ENCODE measurements at regions not wholly inside any gene's neighbourhood (a gene's known extent, or its start where the extent isn't known, plus 50 kb on each side); places are given as distances from the start of the nearest gene placed in this dataset.

DNA sequence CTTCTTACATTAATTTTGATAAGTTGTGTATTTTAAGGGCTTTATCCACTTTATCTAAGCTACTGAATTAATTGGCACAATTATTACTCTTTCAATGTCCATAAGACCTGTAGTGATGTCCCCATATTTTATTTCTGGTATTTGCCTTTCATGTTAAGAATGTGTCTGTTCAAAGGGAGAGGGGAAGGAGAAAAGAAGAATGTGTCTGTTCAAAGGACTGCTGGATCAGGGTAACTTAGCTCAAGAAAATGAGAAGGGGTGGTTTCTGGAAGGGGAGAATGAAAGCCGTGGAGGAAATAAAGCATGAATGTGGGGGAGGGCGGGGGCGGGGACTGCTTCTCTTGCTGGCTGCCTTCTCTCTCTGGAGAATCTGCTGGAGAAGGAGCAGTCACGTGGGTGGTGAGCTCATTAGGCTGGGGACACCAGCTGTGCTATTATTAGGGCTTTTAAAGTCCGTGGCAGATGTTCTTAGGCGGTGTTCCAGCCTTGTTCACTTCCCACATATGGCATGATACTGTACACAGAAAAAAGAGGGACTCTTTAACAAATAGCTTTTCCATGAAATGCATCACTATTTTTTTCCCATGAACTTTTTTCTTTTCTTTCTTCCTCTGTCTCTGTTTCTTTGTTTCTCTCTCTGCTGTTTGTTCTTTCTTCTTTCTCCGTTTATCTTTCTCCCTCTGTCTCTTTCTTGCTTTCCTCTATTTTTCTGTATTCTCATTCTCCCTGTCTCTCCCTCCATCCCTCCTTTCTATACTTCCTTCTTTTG lies 63.7 kb upstream of the ULK4 start:
- no peaks in the 10 kb centered on the region for H3K27me3 ChIP-seq (ENCODE audit: insufficient read depth)
- Mint-ChIP-seq H3K4me1 (peaks cover 55% of the 10 kb centered on the region), H3K4me3 (peak overlapping the region; percentile 61), H3K27me3 (ENCODE audit: insufficient read depth, low read depth, poor library complexity) (peaks cover 12% of the 10 kb centered on the region), H3K36me3 (ENCODE audit: low read depth) (0 out of 3 replicates have a peak, but pooled peaks cover 8% of the 10 kb centered on the region), H3K9me3 (peaks cover 7% of the 10 kb centered on the region; the same call in 2 of the 3 replicates), H3K27ac (peak overlapping the region; percentile 96)
- H3K27ac ChIP-seq (ENCODE audit: low read depth), result peak overlapping the region; percentile 96
- TF ChIP-seq, protein P1, sequence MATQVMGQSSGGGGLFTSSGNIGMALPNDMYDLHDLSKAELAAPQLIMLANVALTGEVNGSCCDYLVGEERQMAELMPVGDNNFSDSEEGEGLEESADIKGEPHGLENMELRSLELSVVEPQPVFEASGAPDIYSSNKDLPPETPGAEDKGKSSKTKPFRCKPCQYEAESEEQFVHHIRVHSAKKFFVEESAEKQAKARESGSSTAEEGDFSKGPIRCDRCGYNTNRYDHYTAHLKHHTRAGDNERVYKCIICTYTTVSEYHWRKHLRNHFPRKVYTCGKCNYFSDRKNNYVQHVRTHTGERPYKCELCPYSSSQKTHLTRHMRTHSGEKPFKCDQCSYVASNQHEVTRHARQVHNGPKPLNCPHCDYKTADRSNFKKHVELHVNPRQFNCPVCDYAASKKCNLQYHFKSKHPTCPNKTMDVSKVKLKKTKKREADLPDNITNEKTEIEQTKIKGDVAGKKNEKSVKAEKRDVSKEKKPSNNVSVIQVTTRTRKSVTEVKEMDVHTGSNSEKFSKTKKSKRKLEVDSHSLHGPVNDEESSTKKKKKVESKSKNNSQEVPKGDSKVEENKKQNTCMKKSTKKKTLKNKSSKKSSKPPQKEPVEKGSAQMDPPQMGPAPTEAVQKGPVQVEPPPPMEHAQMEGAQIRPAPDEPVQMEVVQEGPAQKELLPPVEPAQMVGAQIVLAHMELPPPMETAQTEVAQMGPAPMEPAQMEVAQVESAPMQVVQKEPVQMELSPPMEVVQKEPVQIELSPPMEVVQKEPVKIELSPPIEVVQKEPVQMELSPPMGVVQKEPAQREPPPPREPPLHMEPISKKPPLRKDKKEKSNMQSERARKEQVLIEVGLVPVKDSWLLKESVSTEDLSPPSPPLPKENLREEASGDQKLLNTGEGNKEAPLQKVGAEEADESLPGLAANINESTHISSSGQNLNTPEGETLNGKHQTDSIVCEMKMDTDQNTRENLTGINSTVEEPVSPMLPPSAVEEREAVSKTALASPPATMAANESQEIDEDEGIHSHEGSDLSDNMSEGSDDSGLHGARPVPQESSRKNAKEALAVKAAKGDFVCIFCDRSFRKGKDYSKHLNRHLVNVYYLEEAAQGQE (IDR thresholded peaks at IDR 0.05; ENCODE audit: unreplicated experiment), result no peak
- TF ChIP-seq CREB1 (CRISPR knock-in tag; IDR thresholded peaks at IDR 0.05; ENCODE audit: low read depth), result peak; percentile 71
- H3K9me2 ChIP-seq (ENCODE audit: insufficient read depth), result no peaks in the 10 kb centered on the region
- peaks cover 42% of the 10 kb centered on the region for H3K4me1 ChIP-seq (ENCODE audit: insufficient read depth)
- peak overlapping the region; percentile 41 for H3K4me3 ChIP-seq
- H3F3A ChIP-seq (replicated peaks; ENCODE audit: low read depth), result no peaks in the 10 kb centered on the region
- ATAC-seq (peak; percentile 82), DNase-seq (ENCODE audit: low spot score) (peak; percentile 96)
- H2AFZ ChIP-seq, result no peak overlapping the region
- peak overlapping the region; percentile 55 for H3K4me2 ChIP-seq
- H4K20me1 ChIP-seq (replicated peaks; ENCODE audit: insufficient read depth), result no peaks in the 10 kb centered on the region
- H3K79me2 ChIP-seq (replicated peaks; ENCODE audit: insufficient read depth), result peaks cover 68% of the 10 kb centered on the region
- H3K36me3 ChIP-seq (ENCODE audit: insufficient read depth), result no peaks in the 10 kb centered on the region

DNA sequence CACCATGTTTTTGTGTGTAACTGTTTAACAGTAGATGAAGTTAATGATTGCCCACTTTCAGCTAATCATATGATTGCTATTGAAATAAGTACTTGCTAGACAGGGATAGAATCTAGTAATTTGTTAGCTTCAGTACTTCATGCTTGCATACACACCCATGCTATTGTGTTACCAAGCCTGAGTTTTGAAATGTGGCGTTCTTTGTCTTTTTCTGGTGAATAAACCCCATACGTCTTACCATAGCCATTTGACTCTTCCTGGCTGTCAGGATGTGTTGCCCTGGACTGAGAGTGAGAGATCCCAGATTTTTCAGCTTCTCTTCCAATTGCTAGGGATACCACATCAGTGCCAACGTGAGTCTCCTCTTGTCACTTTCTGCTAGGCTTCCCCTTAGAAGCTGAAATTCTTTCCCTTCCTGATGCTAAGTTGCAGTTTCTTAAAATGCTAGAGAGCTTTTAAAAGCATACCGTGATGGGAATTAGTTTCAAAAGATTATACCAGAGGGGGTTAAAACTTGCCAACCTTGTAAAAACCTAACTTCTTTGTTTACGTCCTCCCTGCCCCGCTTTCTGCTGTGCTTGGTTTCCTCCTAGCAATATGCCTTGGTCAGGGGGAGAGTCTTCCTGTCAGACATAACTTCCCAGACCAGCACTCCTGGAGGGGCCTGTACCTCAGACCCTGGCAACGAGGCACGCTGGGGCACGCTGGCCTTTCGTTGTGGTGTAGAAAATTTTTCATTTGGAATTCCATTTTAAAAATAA lies 62.9 kb upstream of the ULK4 start:
- Histone ChIP-seq H3F3A (replicated peaks; ENCODE audit: low read depth) (no peaks in the 10 kb centered on the region), H3K4me2 (peak overlapping the region; percentile 55), H3K27ac (ENCODE audit: low read depth) (peak overlapping the region; percentile 95), H3K27me3 (ENCODE audit: insufficient read depth) (no peaks in the 10 kb centered on the region), H3K4me1 (ENCODE audit: insufficient read depth) (peaks cover 42% of the 10 kb centered on the region), H3K36me3 (ENCODE audit: insufficient read depth) (no peaks in the 10 kb centered on the region), H3K4me3 (peak overlapping the region; percentile 41), H3K9me2 (ENCODE audit: insufficient read depth) (no peaks in the 10 kb centered on the region), H2AFZ (no peak overlapping the region), H3K79me2 (replicated peaks; ENCODE audit: insufficient read depth) (peaks cover 76% of the 10 kb centered on the region), H4K20me1 (replicated peaks; ENCODE audit: insufficient read depth) (no peaks in the 10 kb centered on the region)
- peak overlapping the region; percentile 91 for H3K27ac Mint-ChIP-seq
- H3K36me3 Mint-ChIP-seq (ENCODE audit: low read depth), result 0 out of 3 replicates have a peak, but pooled peaks cover 8% of the 10 kb centered on the region
- H3K9me3 Mint-ChIP-seq, result peaks cover 7% of the 10 kb centered on the region; the same call in 2 of the 3 replicates
- ATAC-seq (peak; percentile 76), DNase-seq (ENCODE audit: low spot score) (peak; percentile 50)
- peak overlapping the region; percentile 61; the same call in 1 of the 3 replicates for H3K4me3 Mint-ChIP-seq
- H3K4me1 Mint-ChIP-seq, result peaks cover 61% of the 10 kb centered on the region
- H3K27me3 Mint-ChIP-seq (ENCODE audit: insufficient read depth, low read depth, poor library complexity), result peaks cover 12% of the 10 kb centered on the region
- TF ChIP-seq EZH2phosphoT487 (IDR thresholded peaks at IDR 0.05; ENCODE audit: unreplicated experiment), result no peak
- TF ChIP-seq, protein P1 (IDR thresholded peaks at IDR 0.05; ENCODE audit: unreplicated experiment), result no peak
- no peak for TF ChIP-seq NANOG (IDR thresholded peaks at IDR 0.05; ENCODE audit: borderline replicate concordance)
